Lung (tissue), 11 donors: ENCODE measurements at regions not wholly inside any gene's neighbourhood (a gene's known extent, or its start where the extent isn't known, plus 50 kb on each side); places are given as distances from the start of the nearest gene placed in this dataset.

ENCODE experiments used
- ATAC-seq: fragments of 200-7000 bp; cut with Tn5 transposase; one replicate; pipeline ENCODE4 v1.9.1; 2020; ENCODE audit warnings: moderate number of reproducible peaks; ENCODE audit not compliant: insufficient read depth, low FRiP score
- DNase-seq, 3 donors: peaks; one replicate each; pipeline ENCODE4 v3.0.0-alpha.2; 2013 to 2017
- H3K27ac ChIP-seq, 2 donors: one replicate each; pipeline ENCODE4 v1.5.1; 2013; ENCODE audit warnings: mild to moderate bottlenecking in 2 of 2, moderate library complexity in 2 of 2, control low read depth in 1 of 2, inconsistent platforms in 1 of 2, low read depth in 1 of 2, low read length in 1 of 2
- H3K27me3 ChIP-seq, 3 donors: one replicate each; pipeline ENCODE4 v1.5.1; 2013; ENCODE audit warnings: low read length in 2 of 3; ENCODE audit not compliant: control insufficient read depth in 3 of 3, insufficient read depth in 3 of 3
- H3K36me3 ChIP-seq, 4 donors: one replicate each; pipeline ENCODE4 v1.5.1; 2013; ENCODE audit warnings: low read length in 4 of 4, mild to moderate bottlenecking in 1 of 4, moderate library complexity in 1 of 4; ENCODE audit not compliant: control insufficient read depth in 4 of 4, insufficient read depth in 4 of 4
- H3K4me1 ChIP-seq, 5 donors: one replicate each; pipeline ENCODE4 v1.5.1; 2013; ENCODE audit warnings: low read length in 5 of 5, mild to moderate bottlenecking in 2 of 5, moderate library complexity in 1 of 5; ENCODE audit not compliant: control insufficient read depth in 5 of 5, insufficient read depth in 5 of 5
- H3K4me3 ChIP-seq: one replicate; pipeline ENCODE4 v1.5.1; 2013; ENCODE audit warnings: mild to moderate bottlenecking, control low read depth, moderate library complexity
- H3K9ac ChIP-seq, 2 donors: one replicate each; pipeline ENCODE4 v1.5.1; 2013; ENCODE audit warnings: low read length in 2 of 2, control low read depth in 1 of 2; ENCODE audit not compliant: insufficient read depth in 1 of 2
- H3K9me3 ChIP-seq, 4 donors: one replicate each; pipeline ENCODE4 v1.5.1; 2013; ENCODE audit warnings: low read length in 3 of 4, mild to moderate bottlenecking in 1 of 4, moderate library complexity in 1 of 4; ENCODE audit not compliant: control insufficient read depth in 4 of 4, insufficient read depth in 3 of 4
- CTCF ChIP-seq: IDR thresholded peaks from 2 replicates; pipeline ENCODE4 v1.5.1; 2012; ENCODE audit warnings: mild to moderate bottlenecking; ENCODE audit errors: control extremely low read depth, extremely low read depth
- WGBS, 2 donors: extraction: QIAGEN DNeasy Blood & Tissue Kit; methylation state at CpG; one replicate each; pipeline ENCODE4 v1.1.7; 2013; 5-methylcytosine and 5-hydroxymethylcytosine counted together
- donor health status: control.
- donor health status: control.
- donor health status: Bipolar disorder and iron deficiency.
- donor health status: healthy.
- donor health status: DM: yes; HTN: yes; CAD: no.

DNA sequence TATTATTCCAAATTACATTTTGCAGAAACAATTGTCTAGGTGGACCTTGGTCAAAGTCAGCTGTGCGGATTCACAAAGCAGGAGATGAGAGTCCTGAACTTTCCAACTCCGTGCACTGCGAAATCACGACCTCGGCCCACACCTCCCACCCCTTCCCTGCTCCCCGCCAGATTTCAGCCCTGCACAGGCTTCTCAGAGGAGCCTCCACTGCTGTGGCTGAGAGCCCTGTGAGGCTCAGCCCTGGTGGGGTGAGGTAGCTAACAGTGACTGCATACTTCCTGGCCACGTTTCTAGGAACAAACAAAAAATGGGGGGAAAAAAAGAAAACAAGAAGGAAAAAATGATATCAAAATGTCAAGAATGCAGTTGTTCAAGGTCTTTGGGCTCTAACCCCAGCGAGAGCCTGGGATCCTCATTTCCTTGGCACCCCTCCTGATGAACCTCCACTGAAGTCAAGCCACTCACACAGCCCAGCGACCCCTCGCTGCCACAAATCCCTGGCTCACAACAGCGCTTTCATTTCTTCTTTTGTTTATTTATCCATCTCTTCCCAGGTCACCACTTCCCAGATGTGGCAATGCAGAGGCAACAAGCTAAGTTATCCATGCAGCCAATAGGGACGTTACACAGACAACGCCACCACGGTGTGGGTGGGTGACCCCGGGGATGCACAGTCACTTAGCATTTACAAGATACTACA lies 729.7 kb upstream of the ID2 start:
- no peak overlapping the region for H3K9ac ChIP-seq
- H3K27ac ChIP-seq, result no peak overlapping the region
- no peak for TF ChIP-seq CTCF
- peaks cover 0 to 32% (median 7%) of the 10 kb centered on the region in 5 donors for H3K4me1 ChIP-seq
- H3K4me3 ChIP-seq, result no peak overlapping the region
- H3K36me3 ChIP-seq, result no peaks in the 10 kb centered on the region
- no peaks in the 10 kb centered on the region for H3K9me3 ChIP-seq
- ATAC-seq, result no peak
- no peaks in the 10 kb centered on the region for H3K27me3 ChIP-seq
- WGBS, 2 donors, result 72 to 80% methylated on average over 15 of the region's 15 CpGs
- peak in 2 of 3 donors; percentile 61 to 72 for DNase-seq

GRCh38 chr2:7953195-7953594 lies 728.7 kb upstream of the ID2 start:
- no peak for TF ChIP-seq CTCF
- H3K27ac ChIP-seq, result no peak overlapping the region
- 81 to 86% methylated on average over 6 of the region's 6 CpGs for WGBS, 2 donors
- H3K9ac ChIP-seq, result no peak overlapping the region
- peaks cover 0 to 26% (median 7%) of the 10 kb centered on the region in 5 donors for H3K4me1 ChIP-seq
- H3K27me3 ChIP-seq, result no peaks in the 10 kb centered on the region
- no peaks in the 10 kb centered on the region for H3K9me3 ChIP-seq
- H3K36me3 ChIP-seq, result no peaks in the 10 kb centered on the region
- no peak for ATAC-seq
- no peak for DNase-seq
- H3K4me3 ChIP-seq, result no peak overlapping the region

GRCh38 chr2:7954234-7954633 lies 727.6 kb upstream of the ID2 start:
- Histone ChIP-seq H3K27ac (no peak overlapping the region), H3K9me3 (no peaks in the 10 kb centered on the region), H3K27me3 (no peaks in the 10 kb centered on the region), H3K36me3 (no peaks in the 10 kb centered on the region), H3K4me1 (peaks cover 0 to 19% (median 7%) of the 10 kb centered on the region in 5 donors), H3K4me3 (no peak overlapping the region), H3K9ac (no peak overlapping the region)
- ATAC-seq, result no peak
- no peak for DNase-seq
- TF ChIP-seq CTCF, result no peak
- 72 to 73% methylated on average over 4 of the region's 4 CpGs for WGBS, 2 donors

GRCh38 chr2:7956126-7956689 lies 725.6 kb upstream of the ID2 start:
- 79 to 87% methylated on average over 6 of the region's 6 CpGs for WGBS, 2 donors

More at GRCh38 chr2:7956126-7956689, 725.6 kb upstream of the ID2 start:
- Histone ChIP-seq H3K27ac (no peak overlapping the region), H3K4me1 (peaks cover 0 to 16% (median 0%) of the 10 kb centered on the region in 5 donors), H3K9me3 (no peaks in the 10 kb centered on the region), H3K4me3 (no peak overlapping the region), H3K9ac (no peak overlapping the region), H3K36me3 (no peaks in the 10 kb centered on the region), H3K27me3 (no peaks in the 10 kb centered on the region)
- ATAC-seq (no peak), DNase-seq (no peak)
- TF ChIP-seq CTCF, result no peak
